Thyroid gland (tissue), 4 donors: ENCODE measurements at regions not wholly inside any gene's neighbourhood (a gene's known extent, or its start where the extent isn't known, plus 50 kb on each side); places are given as distances from the start of the nearest gene placed in this dataset.

Experiments
- DNase-seq, 2 donors: peaks; one replicate each; pipeline ENCODE4 v3.0.0-alpha.2; 2019
- H3K27ac ChIP-seq, 3 donors: fragments of 200-600 bp; sonication (generic); 1 replicate in 2 of 3; 2 replicates in 1 of 3; pipeline ENCODE4 v1.5.1; 2016 to 2019; ENCODE audit warnings: mild to moderate bottlenecking in 1 of 3, moderate library complexity in 1 of 3
- H3K27me3 ChIP-seq: fragments of 200-600 bp; sonication (generic); one replicate; pipeline ENCODE4 v1.5.1; 2019
- H3K36me3 ChIP-seq, 2 donors: fragments of 200-600 bp; sonication (generic); one replicate each; pipeline ENCODE4 v1.5.1; 2016 to 2019
- H3K4me1 ChIP-seq, 2 donors: fragments of 200-600 bp; sonication (generic); one replicate each; pipeline ENCODE4 v1.5.1; 2017 to 2019
- H3K4me3 ChIP-seq, 3 donors: fragments of 200-600 bp; sonication (generic); replicated peaks in 1 of 3; 1 replicate in 2 of 3; 2 replicates in 1 of 3; pipeline ENCODE4 v1.5.1; 2016; ENCODE audit warnings: mild to moderate bottlenecking in 1 of 3
- H3K9me3 ChIP-seq: fragments of 200-600 bp; sonication (generic); one replicate; pipeline ENCODE4 v1.5.1; 2017
- POLR2A ChIP-seq, 2 donors: fragments of 450-650 bp; IDR thresholded peaks; one replicate each; pipeline ENCODE4 v1.6.1; 2017; ENCODE audit warnings: antibody characterized with exemption in 2 of 2, mild to moderate bottlenecking in 2 of 2, moderate library complexity in 1 of 2
- WGBS, 2 donors: methylation state at CpG; one replicate each; pipeline ENCODE4 v1.1.5; 2017; 5-methylcytosine and 5-hydroxymethylcytosine counted together
- intact Hi-C: fragments of 100-400 bp; cut with DNase I; formaldehyde crosslinking; loops from one replicate; pipeline ENCODE4 v1.15.1; 2023
- TF ChIP-seq, protein P1 (sequence below), 6 experiments: fragments of 200-600 bp in 3 of 6; fragments of 450-650 bp in 3 of 6; sonication (generic) in 3 of 6; IDR thresholded peaks; one replicate each; pipeline ENCODE4 v1.5.1; 2016 to 2019; ENCODE audit warnings: antibody characterized with exemption in 6 of 6, mild to moderate bottlenecking in 2 of 6, inconsistent platforms in 1 of 6, moderate library complexity in 1 of 6

GRCh38 chr2:236853585-236854051, 232.1 kb upstream of the COPS8 start:
- no peak for TF ChIP-seq POLR2A (IDR thresholded peaks at IDR 0.05)
- TF ChIP-seq, protein P1, sequence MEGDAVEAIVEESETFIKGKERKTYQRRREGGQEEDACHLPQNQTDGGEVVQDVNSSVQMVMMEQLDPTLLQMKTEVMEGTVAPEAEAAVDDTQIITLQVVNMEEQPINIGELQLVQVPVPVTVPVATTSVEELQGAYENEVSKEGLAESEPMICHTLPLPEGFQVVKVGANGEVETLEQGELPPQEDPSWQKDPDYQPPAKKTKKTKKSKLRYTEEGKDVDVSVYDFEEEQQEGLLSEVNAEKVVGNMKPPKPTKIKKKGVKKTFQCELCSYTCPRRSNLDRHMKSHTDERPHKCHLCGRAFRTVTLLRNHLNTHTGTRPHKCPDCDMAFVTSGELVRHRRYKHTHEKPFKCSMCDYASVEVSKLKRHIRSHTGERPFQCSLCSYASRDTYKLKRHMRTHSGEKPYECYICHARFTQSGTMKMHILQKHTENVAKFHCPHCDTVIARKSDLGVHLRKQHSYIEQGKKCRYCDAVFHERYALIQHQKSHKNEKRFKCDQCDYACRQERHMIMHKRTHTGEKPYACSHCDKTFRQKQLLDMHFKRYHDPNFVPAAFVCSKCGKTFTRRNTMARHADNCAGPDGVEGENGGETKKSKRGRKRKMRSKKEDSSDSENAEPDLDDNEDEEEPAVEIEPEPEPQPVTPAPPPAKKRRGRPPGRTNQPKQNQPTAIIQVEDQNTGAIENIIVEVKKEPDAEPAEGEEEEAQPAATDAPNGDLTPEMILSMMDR (IDR thresholded peaks at IDR 0.05), result no peak
- WGBS, 2 donors, result 90% methylated on average over 13 of the region's 13 CpGs
- no peaks in the 10 kb centered on the region for H3K4me1 ChIP-seq

DNA sequence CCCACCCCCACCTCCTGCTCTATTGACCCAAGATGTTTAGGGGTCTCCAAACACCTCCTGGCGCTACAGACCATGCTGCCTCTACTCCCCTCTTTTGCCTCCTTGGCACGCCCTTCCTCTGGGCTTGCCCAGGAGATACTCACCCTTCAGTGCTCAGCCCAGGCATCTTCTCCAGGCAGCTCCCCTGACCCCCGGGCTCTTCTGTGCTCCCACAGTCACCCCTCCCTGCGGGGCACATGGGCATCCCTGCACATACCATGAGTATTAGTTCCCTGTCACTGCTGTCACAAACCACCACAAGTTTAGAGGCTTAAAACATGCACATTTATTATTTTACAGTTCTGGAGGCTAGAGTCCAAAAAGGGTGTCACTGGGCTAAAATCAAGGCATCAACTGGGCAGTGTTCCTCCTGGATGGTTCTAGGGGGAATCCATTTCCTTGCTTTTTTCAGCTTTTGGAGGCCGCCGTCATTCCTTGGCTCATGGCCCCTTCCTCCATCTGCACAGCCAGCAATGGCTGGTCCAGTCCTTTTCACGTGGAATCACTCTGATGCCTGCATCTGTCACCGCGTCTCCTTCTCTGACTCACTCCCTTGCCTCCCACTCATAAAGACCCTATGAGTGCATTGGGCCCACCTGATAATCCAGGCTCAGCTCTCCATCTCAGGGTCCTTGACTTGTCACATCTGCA, 230.4 kb upstream of the COPS8 start:
- H3K36me3 ChIP-seq, result no peaks in the 10 kb centered on the region
- no peak overlapping the region for H3K27ac ChIP-seq
- no peaks in the 10 kb centered on the region for H3K9me3 ChIP-seq
- no peak for DNase-seq
- TF ChIP-seq POLR2A (IDR thresholded peaks at IDR 0.05), result no peak
- TF ChIP-seq, protein P1 (IDR thresholded peaks at IDR 0.05), result no peak
- WGBS, 2 donors, result 92 to 97% methylated on average over 9 of the region's 9 CpGs
- no peak overlapping the region for H3K4me3 ChIP-seq
- intact Hi-C loops, result no loop called here
- H3K27me3 ChIP-seq, result no peaks in the 10 kb centered on the region
- no peaks in the 10 kb centered on the region for H3K4me1 ChIP-seq

More at GRCh38 chr2:236853585-236854051, 232.1 kb upstream of the COPS8 start:
- Histone ChIP-seq H3K27ac (no peak overlapping the region), H3K27me3 (no peaks in the 10 kb centered on the region), H3K4me3 (no peak overlapping the region), H3K9me3 (no peaks in the 10 kb centered on the region), H3K36me3 (no peaks in the 10 kb centered on the region)
- intact Hi-C loops, result no loop called here
- DNase-seq, result no peak

GRCh38 chr2:236855866-236856847, 229.5 kb upstream of the COPS8 start:
- Histone ChIP-seq H3K4me1 (no peaks in the 10 kb centered on the region), H3K36me3 (no peaks in the 10 kb centered on the region), H3K4me3 (no peak overlapping the region), H3K9me3 (no peaks in the 10 kb centered on the region), H3K27me3 (no peaks in the 10 kb centered on the region), H3K27ac (no peak overlapping the region)
- TF ChIP-seq POLR2A (IDR thresholded peaks at IDR 0.05), result no peak
- TF ChIP-seq, protein P1 (IDR thresholded peaks at IDR 0.05), result no peak
- WGBS, 2 donors, result 79 to 80% methylated on average over 21 to 22 of the region's 22 CpGs
- intact Hi-C loops, result no loop called here
- no peak for DNase-seq

DNA sequence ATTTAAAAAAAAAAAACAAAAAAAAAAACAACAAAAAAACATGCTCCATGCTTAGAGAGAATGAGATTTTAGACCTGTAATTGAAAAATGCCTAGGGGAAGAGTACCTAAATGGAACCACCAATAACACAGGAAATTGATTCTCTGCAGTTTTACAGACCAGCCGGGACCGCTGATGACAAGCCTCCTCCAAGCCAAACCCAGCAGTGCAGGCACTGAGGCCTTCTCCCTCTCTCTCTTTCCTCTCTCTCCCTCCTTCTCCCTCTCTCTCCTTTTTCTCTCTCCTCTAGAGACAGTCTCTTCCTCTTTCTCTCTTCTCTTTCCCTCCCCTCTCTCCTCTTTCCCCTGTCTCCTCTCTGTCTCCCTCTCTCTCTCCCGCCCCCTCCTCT, 228.8 kb upstream of the COPS8 start:
- WGBS, 2 donors, result 72 to 78% methylated on average over 3 of the region's 3 CpGs
- DNase-seq, result no peak
- Histone ChIP-seq H3K4me1 (no peaks in the 10 kb centered on the region), H3K36me3 (no peaks in the 10 kb centered on the region), H3K27me3 (no peaks in the 10 kb centered on the region), H3K4me3 (no peak overlapping the region), H3K9me3 (no peaks in the 10 kb centered on the region), H3K27ac (no peak overlapping the region)
- TF ChIP-seq POLR2A (IDR thresholded peaks at IDR 0.05), result no peak
- TF ChIP-seq, protein P1 (IDR thresholded peaks at IDR 0.05), result no peak
- intact Hi-C loops, result no loop called here

DNA sequence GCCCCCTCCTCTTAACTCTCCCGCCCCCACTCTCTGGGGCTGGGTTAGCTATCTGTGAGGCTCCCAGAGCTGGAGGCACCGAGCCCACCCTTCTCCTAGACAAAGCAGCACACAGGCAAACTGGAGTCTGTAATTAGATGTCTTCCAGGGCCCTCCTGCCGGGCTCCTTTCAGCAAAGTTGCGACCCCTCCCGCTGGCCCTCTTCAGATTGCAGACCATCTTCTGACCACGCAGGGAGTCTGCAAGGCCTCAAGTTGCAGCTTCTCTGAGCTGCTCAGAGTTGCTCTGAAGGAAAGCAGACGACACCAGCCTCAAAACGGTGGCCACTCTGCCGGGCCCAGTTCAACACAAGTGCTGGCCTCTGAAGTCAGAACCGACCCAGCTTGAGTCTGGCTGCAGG, 228.4 kb upstream of the COPS8 start:
- no peak for DNase-seq
- TF ChIP-seq, protein P1 (IDR thresholded peaks at IDR 0.05), result no peak
- TF ChIP-seq POLR2A (IDR thresholded peaks at IDR 0.05), result no peak
- WGBS, 2 donors, result 77 to 79% methylated on average over 10 of the region's 10 CpGs
- intact Hi-C loops, result no loop called here
- no peaks in the 10 kb centered on the region for H3K36me3 ChIP-seq
- no peaks in the 10 kb centered on the region for H3K4me1 ChIP-seq
- H3K9me3 ChIP-seq, result no peaks in the 10 kb centered on the region
- no peak overlapping the region for H3K27ac ChIP-seq
- H3K4me3 ChIP-seq, result no peak overlapping the region
- H3K27me3 ChIP-seq, result no peaks in the 10 kb centered on the region
